Muscle layer of duodenum (tissue), 2 donors: ENCODE measurements at regions not wholly inside any gene's neighbourhood (a gene's known extent, or its start where the extent isn't known, plus 50 kb on each side); places are given as distances from the start of the nearest gene placed in this dataset.

Experiments used
- H3K27ac ChIP-seq: one replicate; pipeline ENCODE4 v1.7.0; 2013; ENCODE audit warnings: mild to moderate bottlenecking, low read length
- H3K27me3 ChIP-seq: one replicate; pipeline ENCODE4 v1.7.0; 2013; ENCODE audit warnings: low read depth, mild to moderate bottlenecking, control low read depth, low read length
- H3K36me3 ChIP-seq, 2 donors: one replicate each; pipeline ENCODE4 v1.7.0; 2013; ENCODE audit warnings: low read length in 2 of 2, control low read depth in 1 of 2, mild to moderate bottlenecking in 1 of 2; ENCODE audit not compliant: insufficient read depth in 2 of 2, control insufficient read depth in 1 of 2
- H3K4me1 ChIP-seq, 2 donors: one replicate each; pipeline ENCODE4 v1.7.0; 2013; ENCODE audit warnings: low read length in 2 of 2, mild to moderate bottlenecking in 2 of 2, control low read depth in 1 of 2, moderate library complexity in 1 of 2; ENCODE audit not compliant: insufficient read depth in 2 of 2, control insufficient read depth in 1 of 2
- H3K4me3 ChIP-seq, 2 donors: one replicate each; pipeline ENCODE4 v1.7.0; 2013; ENCODE audit warnings: low read length in 2 of 2, low read depth in 1 of 2, mild to moderate bottlenecking in 1 of 2
- H3K9me3 ChIP-seq, 2 donors: one replicate each; pipeline ENCODE4 v1.7.0; 2013; ENCODE audit warnings: low read length in 2 of 2, control low read depth in 1 of 2, mild to moderate bottlenecking in 1 of 2; ENCODE audit not compliant: control insufficient read depth in 1 of 2
- donor health status: healthy.

GRCh38 chr1:192024881-192025280 lies 133.4 kb upstream of the RGS18 start:
- Histone ChIP-seq H3K36me3 (no peaks in the 10 kb centered on the region), H3K9me3 (no peaks in the 10 kb centered on the region), H3K27me3 (no peaks in the 10 kb centered on the region), H3K4me1 (no peaks in the 10 kb centered on the region), H3K4me3 (no peak overlapping the region), H3K27ac (no peak overlapping the region)

DNA sequence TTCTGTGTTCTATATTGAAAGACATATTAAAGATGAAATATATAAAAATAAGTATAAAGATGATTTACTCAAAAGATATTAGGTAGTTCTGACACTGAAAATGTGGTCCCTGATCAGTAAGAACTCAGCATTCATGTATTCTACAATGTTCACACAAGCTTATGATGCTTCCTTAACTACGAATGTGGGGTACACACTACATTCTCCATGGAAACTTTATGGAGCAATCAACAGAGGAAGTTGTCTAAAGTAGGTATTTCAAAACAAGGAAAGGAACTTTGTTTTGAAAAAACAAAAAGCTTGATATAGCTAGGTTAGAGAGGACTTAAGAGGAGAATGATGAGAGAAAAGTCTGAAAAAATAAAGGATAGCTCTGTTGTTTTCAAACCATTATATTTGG lies 119.7 kb upstream of the RGS18 start:
- no peaks in the 10 kb centered on the region for H3K36me3 ChIP-seq
- H3K27me3 ChIP-seq: no peaks in the 10 kb centered on the region
- H3K9me3 ChIP-seq: no peaks in the 10 kb centered on the region
- no peaks in the 10 kb centered on the region for H3K4me1 ChIP-seq
- H3K27ac ChIP-seq: no peak overlapping the region
- no peak overlapping the region for H3K4me3 ChIP-seq

GRCh38 chr1:192045131-192045530 lies 113.1 kb upstream of the RGS18 start:
- Histone ChIP-seq H3K4me1 (no peaks in the 10 kb centered on the region), H3K27ac (no peak overlapping the region), H3K36me3 (no peaks in the 10 kb centered on the region), H3K27me3 (no peaks in the 10 kb centered on the region), H3K9me3 (no peaks in the 10 kb centered on the region), H3K4me3 (no peak overlapping the region)

- Histone ChIP-seq H3K4me3 (no peak overlapping the region), H3K27me3 (no peaks in the 10 kb centered on the region), H3K9me3 (no peaks in the 10 kb centered on the region), H3K27ac (no peak overlapping the region), H3K36me3 (no peaks in the 10 kb centered on the region), H3K4me1 (peaks cover 0 to 4% of the 10 kb centered on the region in 2 donors)
These were observed 104.7 kb upstream of the RGS18 start for GRCh38 chr1:192053531-192053971.

DNA sequence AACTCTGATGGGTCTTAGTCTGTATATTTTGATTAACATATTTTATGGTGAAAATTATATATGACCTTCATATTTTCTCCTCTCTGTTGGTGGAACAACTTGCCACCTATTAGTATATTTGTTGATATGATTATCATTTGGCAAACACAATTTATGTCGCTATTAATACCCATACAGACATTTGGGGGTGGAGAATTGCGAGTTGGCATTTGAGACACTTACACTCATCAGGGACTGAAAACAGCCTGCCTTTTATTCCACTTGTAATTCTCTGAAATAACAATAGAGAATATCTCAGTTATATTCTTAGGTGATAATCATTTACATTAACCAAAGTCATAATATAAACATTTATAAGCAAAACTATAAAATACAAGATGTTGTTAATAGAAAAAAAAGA lies 100.5 kb upstream of the RGS18 start:
- Histone ChIP-seq H3K9me3 (no peaks in the 10 kb centered on the region), H3K27me3 (no peaks in the 10 kb centered on the region), H3K36me3 (no peaks in the 10 kb centered on the region)

DNA sequence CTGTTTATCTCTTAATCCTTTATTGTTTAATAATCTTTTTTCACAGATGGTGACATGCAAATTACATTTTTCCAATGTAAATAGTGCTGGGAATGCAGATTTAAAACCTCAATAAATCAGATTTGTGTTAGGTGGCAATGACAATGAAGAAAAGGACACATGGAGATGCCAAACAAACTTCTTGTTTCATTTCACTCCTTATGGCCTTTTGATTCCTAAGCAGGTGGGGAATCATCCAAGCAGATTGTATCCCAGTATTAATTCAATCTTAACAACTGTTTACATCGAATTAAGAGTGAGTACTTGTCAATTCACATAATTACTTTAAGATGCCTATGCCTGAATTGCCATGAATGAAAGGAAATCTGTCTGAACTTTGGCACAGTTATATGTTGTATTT lies 98.9 kb upstream of the RGS18 start:
- Histone ChIP-seq H3K27me3 (no peaks in the 10 kb centered on the region), H3K4me1 (no peaks in the 10 kb centered on the region), H3K27ac (no peak overlapping the region), H3K4me3 (no peak overlapping the region), H3K9me3 (no peaks in the 10 kb centered on the region), H3K36me3 (no peaks in the 10 kb centered on the region)

More for the DNA sequence above, 100.5 kb upstream of the RGS18 start:
- H3K4me1 ChIP-seq: no peaks in the 10 kb centered on the region
- no peak overlapping the region for H3K4me3 ChIP-seq
- no peak overlapping the region for H3K27ac ChIP-seq

GRCh38 chr1:192061556-192061955 lies 96.7 kb upstream of the RGS18 start:
- H3K4me1 ChIP-seq: no peaks in the 10 kb centered on the region
- no peak overlapping the region for H3K27ac ChIP-seq
- no peaks in the 10 kb centered on the region for H3K9me3 ChIP-seq
- H3K36me3 ChIP-seq: no peaks in the 10 kb centered on the region
- no peaks in the 10 kb centered on the region for H3K27me3 ChIP-seq
- no peak overlapping the region for H3K4me3 ChIP-seq

GRCh38 chr1:192065087-192065486 lies 93.2 kb upstream of the RGS18 start:
- Histone ChIP-seq H3K4me1 (no peaks in the 10 kb centered on the region), H3K4me3 (no peak overlapping the region), H3K36me3 (no peaks in the 10 kb centered on the region), H3K9me3 (no peaks in the 10 kb centered on the region), H3K27me3 (no peaks in the 10 kb centered on the region), H3K27ac (no peak overlapping the region)

DNA sequence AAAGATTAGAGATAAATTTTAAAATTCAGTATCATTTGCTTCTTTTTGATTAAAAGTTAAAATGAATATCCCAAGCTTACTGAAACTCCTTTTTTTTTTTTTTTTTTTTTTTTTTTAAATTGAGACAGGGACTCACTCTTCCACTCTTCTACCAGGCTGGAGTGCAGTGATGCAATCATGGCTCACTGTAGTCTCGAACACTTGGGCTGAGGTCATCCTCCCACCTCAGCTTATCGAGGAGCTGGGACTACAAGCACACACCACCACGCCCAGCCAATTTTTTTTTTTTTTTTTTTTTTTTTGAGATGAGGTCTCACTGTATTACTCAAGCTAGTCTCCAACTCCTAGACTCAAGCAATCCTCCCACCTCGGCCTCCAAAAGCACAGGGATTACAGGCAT lies 92.1 kb upstream of the RGS18 start:
- Histone ChIP-seq H3K27ac (no peak overlapping the region), H3K4me1 (no peaks in the 10 kb centered on the region), H3K4me3 (no peak overlapping the region), H3K27me3 (no peaks in the 10 kb centered on the region), H3K36me3 (no peaks in the 10 kb centered on the region), H3K9me3 (no peaks in the 10 kb centered on the region)

- no peaks in the 10 kb centered on the region for H3K36me3 ChIP-seq
- no peak overlapping the region for H3K27ac ChIP-seq
- H3K27me3 ChIP-seq: no peaks in the 10 kb centered on the region
- H3K9me3 ChIP-seq: no peaks in the 10 kb centered on the region
- no peak overlapping the region for H3K4me3 ChIP-seq
- H3K4me1 ChIP-seq: no peaks in the 10 kb centered on the region
These were observed 90.9 kb upstream of the RGS18 start for GRCh38 chr1:192067360-192067759.

DNA sequence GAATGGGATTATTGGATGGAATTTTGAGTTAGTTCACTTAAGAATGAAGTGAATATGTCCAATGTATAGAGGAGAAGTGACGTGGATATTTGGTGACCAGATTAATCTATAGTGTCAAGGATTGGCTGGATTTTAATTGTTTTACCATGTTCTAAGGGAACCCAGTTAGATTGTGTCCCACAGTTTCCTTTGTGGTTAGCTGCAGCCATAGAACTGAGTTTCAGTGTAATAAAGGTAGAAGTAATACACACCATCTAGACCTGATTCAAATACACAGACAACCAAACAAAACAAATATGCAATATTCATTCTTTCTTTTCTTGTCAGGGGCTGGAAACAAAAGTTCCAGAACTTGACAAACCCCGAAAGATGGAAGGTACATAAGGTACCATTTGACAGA lies 88.0 kb upstream of the RGS18 start:
- Histone ChIP-seq H3K36me3 (no peaks in the 10 kb centered on the region), H3K27me3 (no peaks in the 10 kb centered on the region), H3K9me3 (no peaks in the 10 kb centered on the region), H3K4me3 (no peak overlapping the region), H3K4me1 (no peaks in the 10 kb centered on the region), H3K27ac (no peak overlapping the region)

DNA sequence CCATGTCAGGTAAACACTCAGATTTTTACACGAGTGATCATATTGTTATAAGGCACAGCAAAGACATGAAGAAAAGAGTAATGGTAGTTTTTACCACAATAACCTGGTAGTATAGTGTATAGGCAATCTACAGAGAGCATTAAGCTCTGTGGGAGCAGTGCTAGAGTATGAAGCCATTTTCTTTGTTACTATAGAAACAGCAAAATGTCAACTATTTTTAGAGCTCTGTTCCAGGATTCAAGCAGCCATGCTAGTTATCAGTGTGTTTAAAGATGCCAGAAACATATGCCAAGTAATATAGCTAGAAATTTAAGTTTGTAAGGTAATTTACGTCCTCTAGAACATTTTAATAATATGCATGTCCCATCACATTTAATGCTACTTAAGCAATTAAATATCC lies 77.6 kb upstream of the RGS18 start:
- H3K9me3 ChIP-seq: no peaks in the 10 kb centered on the region
- no peaks in the 10 kb centered on the region for H3K27me3 ChIP-seq

More for the DNA sequence above, 77.6 kb upstream of the RGS18 start:
- Histone ChIP-seq H3K36me3 (no peaks in the 10 kb centered on the region), H3K27ac (no peak overlapping the region), H3K4me3 (no peak overlapping the region), H3K4me1 (no peaks in the 10 kb centered on the region)
